NCI-H2107 treated with DMSO at 0.1 percent for 48 hours (cell line): ENCODE measurements at regions not wholly inside any gene's neighbourhood (a gene's known extent, or its start where the extent isn't known, plus 50 kb on each side); places are given as distances from the start of the nearest gene placed in this dataset.

Experiments used
- DNase-seq: peaks from one replicate; lab custom pipeline; 2025; ENCODE audit not compliant: unreplicated experiment; lab: John Stamatoyannopoulos, UW

DNA sequence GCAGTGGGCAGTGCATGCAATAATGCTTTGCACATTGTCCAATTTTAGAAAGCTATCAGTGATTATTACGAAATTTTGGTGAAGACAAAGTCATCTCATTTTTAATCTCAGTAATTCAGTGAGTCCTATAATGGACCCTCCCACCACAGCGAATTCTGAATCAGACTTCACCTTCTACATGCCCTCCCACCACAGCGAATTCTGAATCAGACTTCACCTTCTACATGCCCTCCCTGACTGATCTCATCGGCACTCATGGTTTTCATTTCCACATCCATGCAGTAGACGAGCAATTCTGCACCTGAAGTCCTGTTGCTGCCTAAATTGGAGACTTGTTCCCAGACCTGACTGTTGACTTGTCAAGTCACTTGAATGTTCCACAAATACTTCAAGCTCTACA lies 522.3 kb downstream of the EIPR1 start:
- no peak for DNase-seq

DNA sequence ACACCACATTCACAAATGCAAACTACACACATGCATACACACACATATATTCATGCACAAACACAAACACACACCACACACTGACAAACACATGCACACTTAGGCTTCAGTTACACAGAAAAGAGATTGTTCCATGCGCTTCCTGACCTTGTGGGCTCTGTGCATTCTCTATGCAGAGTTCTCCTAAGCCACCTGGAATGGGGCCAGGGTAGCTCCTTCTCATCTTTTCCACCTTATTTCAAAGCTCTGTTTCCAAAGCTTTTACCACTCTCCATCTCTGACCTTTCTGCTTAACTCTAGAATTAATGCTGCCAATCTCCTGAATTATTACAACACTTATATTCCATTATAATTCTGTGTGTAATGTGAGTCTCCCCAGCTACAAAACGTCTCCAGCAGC lies 522.3 kb upstream of the MYT1L start:
- no peak for DNase-seq

DNA sequence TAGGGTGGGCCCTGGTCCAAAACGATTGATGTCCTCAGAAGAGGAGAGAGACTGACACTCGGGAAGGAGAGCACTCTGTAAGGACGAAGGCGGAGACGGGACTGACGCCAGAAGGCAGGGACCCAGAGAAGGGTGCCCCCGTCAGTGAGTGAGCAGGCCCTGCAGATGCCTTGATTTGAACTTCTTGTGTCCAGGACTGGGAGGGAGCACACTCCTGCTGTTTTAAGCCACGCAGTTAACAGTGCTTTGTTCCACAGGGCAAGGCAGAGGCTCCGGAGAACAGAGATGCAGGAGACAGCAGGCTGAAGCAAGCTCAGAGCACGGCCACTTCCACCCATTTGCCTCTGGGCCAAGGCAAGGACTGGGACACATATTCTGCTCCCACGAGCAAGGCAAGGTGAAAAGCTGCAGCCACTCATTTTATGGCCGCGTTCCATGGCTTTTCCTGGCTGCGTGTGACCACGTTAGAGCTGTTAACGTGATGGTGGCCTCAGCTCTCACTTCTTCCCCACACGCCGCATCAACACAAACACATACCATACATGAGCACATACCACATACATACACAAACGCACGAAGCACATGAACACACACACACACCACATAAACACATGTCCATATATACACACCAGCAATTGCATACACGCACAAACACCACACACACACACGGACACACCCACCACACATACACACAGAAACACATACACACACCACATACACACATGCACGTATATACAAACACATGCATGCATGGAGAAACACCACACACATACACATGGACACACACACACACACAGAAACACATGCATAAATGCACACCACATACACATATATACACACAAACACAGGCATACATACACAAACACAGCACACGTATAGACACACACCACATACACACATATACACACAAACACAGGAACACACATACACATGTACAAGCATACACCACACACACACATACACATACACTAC lies 521.0 kb upstream of the MYT1L start:
- DNase-seq, result no peak

DNA sequence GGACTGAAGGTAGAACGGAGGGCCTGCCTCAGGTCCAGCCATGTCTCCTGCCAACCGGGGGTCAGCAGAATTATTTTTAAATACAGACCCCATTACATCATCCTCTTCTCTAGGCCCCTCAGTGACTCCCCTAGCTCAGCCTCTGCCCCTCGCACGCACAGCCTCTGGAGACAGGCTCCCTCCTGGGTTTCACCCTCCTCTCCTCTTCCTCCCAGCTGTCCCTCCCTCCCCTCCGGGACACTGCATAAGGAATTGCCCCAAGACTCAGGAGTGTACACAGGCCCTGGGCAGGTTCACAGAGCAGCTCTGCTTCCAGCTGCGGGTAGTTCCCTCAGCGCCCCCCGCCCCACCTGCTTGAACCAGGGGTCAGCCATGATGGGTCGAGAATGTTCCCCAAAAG lies 520.2 kb upstream of the MYT1L start:
- no peak for DNase-seq

DNA sequence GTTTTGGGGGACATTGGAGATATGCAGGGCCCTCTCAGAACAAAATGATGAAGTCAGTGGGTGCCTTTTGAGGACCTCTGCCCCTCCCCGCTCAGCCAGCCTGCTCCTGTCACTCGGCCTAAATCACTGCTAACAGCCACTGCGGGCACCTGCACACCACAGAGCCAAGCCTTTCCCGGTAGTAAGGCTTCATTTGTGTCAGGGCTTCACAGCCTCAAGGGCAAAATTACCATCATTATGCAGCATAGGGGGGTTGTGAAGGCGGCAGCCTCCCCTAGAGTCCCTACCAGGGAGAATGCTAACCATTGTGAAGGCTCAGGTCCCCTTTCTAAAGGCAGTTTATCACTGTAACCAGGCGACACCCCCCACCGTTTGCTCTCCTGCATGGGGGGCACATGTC lies 519.8 kb upstream of the MYT1L start:
- peak; percentile 90 for DNase-seq

- peak; percentile 90 for DNase-seq
Observed at GRCh38 chr2:2850218-2850755, 519.2 kb upstream of the MYT1L start.

- DNase-seq, result no peak
Observed at GRCh38 chr2:2849464-2850217, 518.6 kb upstream of the MYT1L start.

DNA sequence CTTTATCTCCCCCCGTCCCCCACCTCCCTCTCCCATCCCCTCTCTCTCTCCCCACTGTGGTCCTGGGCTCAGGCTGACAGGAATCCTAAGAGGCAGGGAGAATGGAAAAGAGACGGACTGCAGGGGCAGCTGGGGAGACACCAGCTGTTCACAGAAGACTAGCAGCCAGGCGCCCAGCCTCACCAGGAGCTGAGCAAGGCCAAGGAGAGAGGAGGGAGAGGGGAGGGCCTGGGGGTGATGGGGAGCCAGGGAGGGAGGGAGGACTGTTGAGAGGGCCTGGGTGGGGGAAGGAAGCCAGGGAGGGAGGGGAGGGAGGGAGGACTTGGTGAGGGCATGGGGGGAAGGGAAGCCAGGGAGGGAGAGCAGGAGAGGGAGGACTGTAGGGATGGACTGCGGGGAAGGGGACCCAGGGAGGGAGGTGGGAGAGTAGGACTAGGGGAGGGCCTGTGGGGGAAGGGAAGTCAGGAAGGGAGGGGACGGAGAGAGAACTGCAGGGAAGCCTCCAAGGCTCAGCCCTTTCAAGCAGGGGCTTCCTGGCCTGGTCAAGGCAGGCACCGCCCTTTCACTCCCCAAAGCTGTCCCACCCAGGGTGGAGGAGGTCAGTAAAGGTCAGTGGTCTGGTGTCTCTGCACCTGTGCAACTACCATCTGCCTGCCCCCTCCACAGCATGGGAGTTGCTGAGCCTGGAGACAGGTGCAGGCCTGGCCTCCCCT lies 517.7 kb upstream of the MYT1L start:
- peak; percentile 66 for DNase-seq

- DNase-seq, result no peak
Observed at GRCh38 chr2:2848198-2848597, 517.1 kb upstream of the MYT1L start.

DNA sequence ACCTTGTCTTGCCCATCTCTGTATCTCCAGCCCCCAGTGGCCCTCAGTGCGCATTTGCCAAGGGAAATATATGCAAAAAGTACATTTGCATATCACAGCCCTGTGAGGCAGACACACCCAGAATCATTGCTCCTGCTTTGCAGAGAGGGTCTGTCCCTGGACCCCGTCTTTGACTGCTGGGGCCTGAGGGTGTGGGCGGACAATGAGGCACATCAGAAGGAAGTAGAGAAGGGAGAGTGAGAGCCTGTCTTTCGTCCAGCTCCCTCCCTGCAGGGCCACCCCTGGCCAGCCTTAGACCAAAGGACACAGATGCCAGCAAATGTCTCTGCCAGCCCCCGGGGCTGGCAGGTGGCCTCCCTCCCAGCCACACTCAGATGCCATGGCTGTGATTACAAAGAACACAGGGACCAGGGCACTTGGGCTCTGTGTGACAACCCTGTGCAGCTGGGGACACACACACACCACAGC lies 516.2 kb upstream of the MYT1L start:
- no peak for DNase-seq

DNA sequence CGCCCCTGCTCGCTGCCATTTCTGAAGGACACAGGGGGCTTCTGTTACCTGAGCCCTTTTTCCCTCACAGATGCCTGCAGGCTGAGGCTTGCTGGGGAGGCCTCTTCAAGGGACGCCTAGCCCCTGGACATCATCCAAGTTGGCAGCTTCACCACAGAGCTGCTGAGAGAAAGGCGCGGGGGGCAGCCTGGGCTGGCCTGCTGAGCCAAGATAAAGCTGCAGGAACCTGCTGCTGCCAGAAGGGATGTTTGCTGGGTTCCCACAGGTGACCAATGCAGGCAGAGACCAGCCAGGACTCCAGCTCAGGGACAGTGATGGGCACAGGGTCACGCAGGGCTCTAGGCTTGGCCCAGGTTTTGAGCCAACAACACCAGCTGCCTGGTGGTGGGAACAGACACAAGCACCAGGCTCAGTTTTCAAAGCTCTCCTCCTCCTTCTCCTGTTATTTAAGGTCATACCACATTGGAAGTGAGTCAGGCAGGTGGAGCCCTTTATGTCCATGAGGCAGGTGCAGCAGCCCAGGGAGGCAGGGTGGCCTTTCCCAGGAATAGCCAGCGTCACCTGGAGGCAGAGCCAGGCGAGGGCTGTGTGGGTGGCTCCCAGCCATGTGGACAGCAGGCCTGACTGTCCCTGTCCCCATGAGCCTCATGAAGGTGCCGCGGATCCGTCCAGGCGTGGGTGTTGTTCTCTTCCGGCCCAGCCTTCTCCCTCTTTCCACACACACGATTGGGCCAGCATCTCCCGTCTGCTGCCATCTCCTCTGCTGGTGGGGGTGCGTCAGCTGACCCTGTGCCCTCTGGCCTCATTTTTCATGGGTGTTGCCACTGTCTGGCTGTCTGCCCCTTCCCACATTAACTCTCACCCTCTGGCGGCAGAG lies 515.5 kb upstream of the MYT1L start:
- DNase-seq, result peak; percentile 98

DNA sequence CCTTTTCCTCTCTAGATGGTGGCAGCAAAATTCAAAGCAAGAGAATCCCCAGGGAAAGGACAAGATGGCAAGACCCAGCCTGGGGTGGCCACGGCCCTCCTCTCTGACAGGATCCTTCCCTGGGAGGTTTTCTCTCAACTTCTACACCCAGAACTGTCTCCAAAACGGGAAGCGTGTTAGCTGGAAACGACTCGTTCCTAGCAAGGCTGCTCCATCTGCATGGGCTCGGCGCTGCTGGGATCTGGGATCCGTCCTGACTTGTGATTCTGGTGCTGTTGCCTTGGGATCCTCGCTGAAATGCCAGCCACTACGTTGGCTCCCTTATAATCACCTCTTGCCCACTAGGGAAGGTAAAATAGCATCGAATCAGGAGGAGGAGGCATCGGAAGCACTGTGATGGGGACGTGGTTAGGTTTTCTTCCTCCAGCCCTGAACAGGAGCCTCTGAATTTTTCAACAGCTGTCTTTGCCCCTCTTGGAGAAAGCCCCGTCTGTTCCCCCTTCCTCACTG lies 514.8 kb upstream of the MYT1L start:
- DNase-seq, result peak; percentile 87

- DNase-seq, result no peak
Observed at GRCh38 chr2:2845267-2845666, 514.2 kb upstream of the MYT1L start.

DNA sequence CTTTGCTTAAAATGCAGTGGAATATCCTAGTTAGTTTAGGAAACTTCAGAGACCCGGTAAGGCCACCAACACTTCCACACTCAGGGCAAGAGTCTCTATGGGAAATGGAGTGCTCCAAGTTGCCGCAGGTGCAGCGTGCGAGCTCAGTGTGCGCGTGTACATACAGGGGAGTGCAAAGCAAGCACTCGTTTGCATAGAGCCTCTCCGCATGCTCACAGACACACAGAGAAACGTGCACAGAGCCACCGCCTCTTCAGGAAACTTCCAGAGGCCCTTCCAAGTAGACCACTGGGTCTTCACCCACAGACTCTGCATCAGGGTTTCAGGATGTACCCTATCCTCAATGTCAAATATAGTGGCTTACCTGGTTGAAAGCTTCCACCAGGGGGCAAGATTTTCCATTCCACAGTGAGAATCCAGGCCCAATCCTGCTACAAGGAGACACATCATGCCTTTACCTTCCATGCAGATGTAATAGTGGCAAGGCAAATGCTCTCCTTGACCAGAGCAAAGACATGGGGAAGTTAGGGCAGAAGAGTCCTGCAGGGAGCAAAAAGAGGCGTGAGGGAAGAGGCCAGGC lies 513.0 kb upstream of the MYT1L start:
- DNase-seq, result no peak

GRCh38 chr2:2842466-2842865 lies 511.4 kb upstream of the MYT1L start:
- no peak for DNase-seq

GRCh38 chr2:2840681-2841300 lies 509.7 kb upstream of the MYT1L start:
- no peak for DNase-seq

- DNase-seq, result no peak
Observed at GRCh38 chr2:2839782-2840531, 508.9 kb upstream of the MYT1L start.

DNA sequence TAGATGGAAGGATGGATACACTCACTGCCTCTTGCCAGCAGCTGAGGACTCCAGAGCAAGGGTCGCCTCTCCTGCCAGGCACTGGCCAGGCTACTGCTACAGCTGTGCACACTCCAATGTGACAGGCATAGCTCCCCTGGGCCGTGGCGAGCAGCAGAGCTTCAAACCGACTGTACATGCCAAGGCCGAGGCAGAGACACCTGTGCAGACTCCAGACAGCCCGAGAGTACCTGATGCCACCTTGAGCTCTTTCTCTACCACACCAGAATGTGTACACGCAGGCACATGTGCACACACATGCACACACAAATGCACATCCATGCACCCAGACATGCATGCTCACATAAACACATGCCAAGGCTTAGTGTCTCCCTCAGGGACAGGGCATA lies 508.3 kb upstream of the MYT1L start:
- no peak for DNase-seq

- DNase-seq, result no peak
Observed at GRCh38 chr2:2838548-2838845, 507.4 kb upstream of the MYT1L start.
